Naive thymus-derived CD4-positive, alpha-beta T cell (primary cell): ENCODE measurements at regions not wholly inside any gene's neighbourhood (a gene's known extent, or its start where the extent isn't known, plus 50 kb on each side); places are given as distances from the start of the nearest gene placed in this dataset.

Source experiments
- ATAC-seq: fragments of 150-1000 bp; cut with Tn5 transposase; 2 replicates; pipeline ENCODE4 v1.10.0; 2021; ENCODE audit warnings: mild to moderate bottlenecking, moderate library complexity
- CTCF ChIA-PET: fragments of 350-600 bp; sonication (Branson Sonifier 250); formaldehyde crosslinking; loops from one replicate; lab custom pipeline; 2021; ENCODE audit warnings: antibody characterized with exemption; lab: Charles Lee
- POLR2A ChIA-PET: fragments of 350-600 bp; sonication (Branson Sonifier 250); formaldehyde crosslinking; loops from one replicate; lab custom pipeline; 2021; ENCODE audit warnings: antibody characterized with exemption, inconsistent platforms; lab: Charles Lee
- DNase-seq, 9 donors: peaks; one replicate each; pipeline versions ENCODE4 v3.0.0 to v3.0.0-alpha.2; 2020 to 2022; ENCODE audit warnings: mixed read lengths in 1 of 9
- H3K27ac ChIP-seq: one replicate; pipeline ENCODE4 v1.7.0; 2013; ENCODE audit warnings: mild to moderate bottlenecking, low read depth, low read length, moderate library complexity
- H3K27me3 ChIP-seq, 2 donors: one replicate each; pipeline ENCODE4 v1.7.0; 2013; ENCODE audit warnings: low read length in 2 of 2, mild to moderate bottlenecking in 2 of 2, moderate library complexity in 2 of 2; ENCODE audit not compliant: control insufficient read depth in 2 of 2, insufficient read depth in 2 of 2
- H3K36me3 ChIP-seq, 3 experiments: 1 replicate in 2 of 3; 2 replicates in 1 of 3; pipeline ENCODE4 v1.7.0; 2013; ENCODE audit warnings: low read length in 3 of 3, mild to moderate bottlenecking in 3 of 3, moderate library complexity in 1 of 3; ENCODE audit not compliant: insufficient read depth in 3 of 3, control insufficient read depth in 2 of 3
- H3K4me1 ChIP-seq, 2 donors: one replicate each; pipeline ENCODE4 v1.7.0; 2013; ENCODE audit warnings: low read length in 2 of 2, mild to moderate bottlenecking in 2 of 2, moderate library complexity in 1 of 2; ENCODE audit not compliant: control insufficient read depth in 2 of 2, insufficient read depth in 2 of 2
- H3K4me3 ChIP-seq: 2 replicates; pipeline ENCODE4 v1.7.0; 2013; ENCODE audit warnings: mild to moderate bottlenecking, low read length
- H3K9me3 ChIP-seq, 3 experiments: 1 replicate in 2 of 3; 2 replicates in 1 of 3; pipeline ENCODE4 v1.7.0; 2013; ENCODE audit warnings: low read length in 3 of 3; ENCODE audit not compliant: control insufficient read depth in 2 of 3
- H3K27ac Mint-ChIP-seq, 9 donors: one replicate each; pipeline ENCODE4 v1.8.0; 2020 to 2022; ENCODE audit warnings: mixed read lengths in 9 of 9, mild to moderate bottlenecking in 8 of 9, moderate library complexity in 5 of 9, inconsistent platforms in 2 of 9
- H3K27me3 Mint-ChIP-seq, 5 donors: one replicate each; pipeline ENCODE4 v1.8.0; 2021 to 2022; ENCODE audit warnings: mixed read lengths in 5 of 5, mild to moderate bottlenecking in 1 of 5
- H3K36me3 Mint-ChIP-seq, 5 donors: one replicate each; pipeline ENCODE4 v1.8.0; 2020 to 2022; ENCODE audit warnings: mixed read lengths in 5 of 5, mild to moderate bottlenecking in 3 of 5, inconsistent platforms in 1 of 5
- H3K4me1 Mint-ChIP-seq, 7 donors: one replicate each; pipeline ENCODE4 v1.8.0; 2020 to 2022; ENCODE audit warnings: mixed read lengths in 7 of 7, mild to moderate bottlenecking in 3 of 7, inconsistent platforms in 1 of 7
- H3K4me3 Mint-ChIP-seq, 10 donors: one replicate each; pipeline ENCODE4 v1.8.0; 2020 to 2022; ENCODE audit warnings: mild to moderate bottlenecking in 10 of 10, mixed read lengths in 10 of 10, moderate library complexity in 6 of 10, inconsistent platforms in 2 of 10
- H3K9me3 Mint-ChIP-seq, 11 donors: one replicate each; pipeline ENCODE4 v1.8.0; 2020 to 2022; ENCODE audit warnings: mixed read lengths in 11 of 11, mild to moderate bottlenecking in 4 of 11, inconsistent platforms in 1 of 11, moderate library complexity in 1 of 11
- intact Hi-C, 2 donors: fragments of 100-400 bp; cut with micrococcal nuclease; formaldehyde crosslinking; loops; one replicate each; pipeline ENCODE4 v1.15.1; 2023

DNA sequence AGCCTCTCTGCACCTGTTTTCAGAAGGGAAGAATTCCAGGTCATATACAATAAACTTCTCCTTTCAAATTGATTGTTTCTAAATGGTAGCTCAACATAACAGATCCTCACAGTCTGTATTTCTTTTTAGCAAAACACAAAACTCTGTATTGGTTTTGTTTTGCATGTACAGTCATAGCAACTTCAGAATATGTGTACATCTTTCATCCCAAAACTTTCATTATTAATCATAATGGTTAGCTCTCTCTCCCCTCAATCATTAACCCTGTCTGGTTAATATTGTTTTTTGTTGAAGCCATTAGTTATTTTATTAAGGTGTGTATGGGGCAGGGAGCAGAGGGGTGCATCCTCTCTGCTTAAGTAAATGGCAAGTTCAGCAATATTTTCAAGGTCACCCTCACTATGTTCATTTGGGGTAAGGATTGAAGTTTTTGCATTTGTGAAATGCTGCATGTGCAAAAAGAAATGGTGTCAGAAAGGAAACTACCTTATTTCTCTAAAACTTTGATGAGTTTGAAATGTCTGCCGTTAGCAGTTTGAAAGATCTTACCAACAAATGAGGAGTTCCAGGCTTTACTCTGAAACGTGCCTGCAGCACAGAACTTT lies 136.8 kb upstream of the BTBD3 start:
- DNase-seq (no peak), ATAC-seq (no peak)
- Histone ChIP-seq H3K27me3 (no peaks in the 10 kb centered on the region), H3K9me3 (no peaks in the 10 kb centered on the region), H3K4me3 (no peak overlapping the region), H3K4me1 (no peaks in the 10 kb centered on the region), H3K27ac (no peak overlapping the region), H3K36me3 (no peaks in the 10 kb centered on the region)
- no peak overlapping the region for H3K27ac Mint-ChIP-seq
- no peaks in the 10 kb centered on the region for H3K4me1 Mint-ChIP-seq
- CTCF ChIA-PET, result no interaction called here
- POLR2A ChIA-PET, result no interaction called here
- peaks cover 0 to 5% (median 0%) of the 10 kb centered on the region in 11 donors for H3K9me3 Mint-ChIP-seq
- intact Hi-C loops, result no loop called here
- no peaks in the 10 kb centered on the region for H3K36me3 Mint-ChIP-seq
- H3K27me3 Mint-ChIP-seq, result peaks cover 0 to 5% (median 0%) of the 10 kb centered on the region in 5 donors
- no peak overlapping the region for H3K4me3 Mint-ChIP-seq

- Histone ChIP-seq H3K9me3 (no peaks in the 10 kb centered on the region), H3K4me1 (no peaks in the 10 kb centered on the region), H3K27ac (no peak overlapping the region), H3K4me3 (no peak overlapping the region), H3K36me3 (no peaks in the 10 kb centered on the region), H3K27me3 (no peaks in the 10 kb centered on the region)
- no peak overlapping the region for H3K4me3 Mint-ChIP-seq
- H3K27ac Mint-ChIP-seq, result no peak overlapping the region
- ChIA-PET CTCF (no interaction called here), POLR2A (no interaction called here)
- peaks cover 0 to 5% (median 0%) of the 10 kb centered on the region in 11 donors for H3K9me3 Mint-ChIP-seq
- intact Hi-C loops, result no loop called here
- DNase-seq, result no peak
- ATAC-seq, result no peak
- no peaks in the 10 kb centered on the region for H3K4me1 Mint-ChIP-seq
- no peaks in the 10 kb centered on the region for H3K36me3 Mint-ChIP-seq
- H3K27me3 Mint-ChIP-seq, result peaks cover 0 to 9% (median 5%) of the 10 kb centered on the region in 5 donors
These were observed 134.4 kb upstream of the BTBD3 start for GRCh38 chr20:11783102-11783850.

DNA sequence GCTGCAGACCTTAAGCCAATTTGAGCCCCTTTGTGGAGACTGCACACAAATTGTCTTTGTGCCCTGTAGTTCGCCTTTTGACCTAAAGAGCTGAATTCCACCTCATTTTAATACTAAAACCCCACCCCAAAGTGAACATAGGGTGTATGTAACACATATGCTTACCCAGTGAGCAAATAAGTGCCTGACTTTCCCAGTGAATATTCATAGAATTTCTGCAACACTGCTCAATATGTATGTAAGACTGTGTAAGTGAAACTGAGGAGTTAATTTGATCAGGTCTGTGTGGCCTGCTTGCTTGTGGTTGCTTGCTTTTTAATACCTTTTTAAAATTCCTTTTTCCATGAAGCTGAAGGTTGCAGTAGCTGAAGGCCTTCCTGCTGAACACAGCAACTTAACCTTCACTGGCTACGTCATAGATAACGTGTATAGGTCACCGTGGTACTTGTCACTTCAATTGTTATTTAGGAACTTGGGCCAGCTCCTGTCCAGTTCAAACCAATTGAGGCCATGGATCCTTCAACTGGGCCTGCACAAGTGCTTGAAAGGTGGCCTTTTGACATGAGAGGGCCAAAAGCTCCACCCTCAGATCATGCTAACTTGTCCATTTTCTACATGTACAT lies 131.7 kb upstream of the BTBD3 start:
- H3K27me3 Mint-ChIP-seq, result peaks cover 0 to 14% (median 0%) of the 10 kb centered on the region in 5 donors
- intact Hi-C loops, result no loop called here

GRCh38 chr20:11790046-11790445 lies 127.6 kb upstream of the BTBD3 start:
- intact Hi-C loops, result loop anchor here in 1 of 2 donors (10.0 kb wide), 1 partner anchor 55 kb away; no protein-coding TSS in a partner anchor
- ChIA-PET POLR2A (no interaction called here), CTCF (no interaction called here)
- Mint-ChIP-seq H3K4me3 (no peak overlapping the region), H3K9me3 (peaks cover 0 to 10% (median 0%) of the 10 kb centered on the region in 11 donors), H3K4me1 (no peaks in the 10 kb centered on the region), H3K27ac (no peak overlapping the region), H3K27me3 (peaks cover 0 to 14% (median 0%) of the 10 kb centered on the region in 5 donors), H3K36me3 (no peaks in the 10 kb centered on the region)
- H3K27me3 ChIP-seq, result no peaks in the 10 kb centered on the region
- H3K4me3 ChIP-seq, result no peak overlapping the region
- H3K36me3 ChIP-seq, result no peaks in the 10 kb centered on the region
- no peak for DNase-seq
- H3K9me3 ChIP-seq, result no peaks in the 10 kb centered on the region
- H3K4me1 ChIP-seq, result no peaks in the 10 kb centered on the region
- no peak overlapping the region for H3K27ac ChIP-seq
- no peak for ATAC-seq

More for the DNA sequence above, 131.7 kb upstream of the BTBD3 start:
- ChIA-PET POLR2A (no interaction called here), CTCF (no interaction called here)
- no peak overlapping the region for H3K27ac Mint-ChIP-seq
- DNase-seq, result no peak
- H3K9me3 Mint-ChIP-seq, result peaks cover 0 to 3% (median 0%) of the 10 kb centered on the region in 11 donors
- no peaks in the 10 kb centered on the region for H3K4me1 Mint-ChIP-seq
- ATAC-seq, result no peak
- Histone ChIP-seq H3K4me3 (no peak overlapping the region), H3K36me3 (no peaks in the 10 kb centered on the region), H3K27ac (no peak overlapping the region), H3K4me1 (no peaks in the 10 kb centered on the region), H3K9me3 (no peaks in the 10 kb centered on the region), H3K27me3 (no peaks in the 10 kb centered on the region)
- H3K4me3 Mint-ChIP-seq, result no peak overlapping the region
- H3K36me3 Mint-ChIP-seq, result no peaks in the 10 kb centered on the region

DNA sequence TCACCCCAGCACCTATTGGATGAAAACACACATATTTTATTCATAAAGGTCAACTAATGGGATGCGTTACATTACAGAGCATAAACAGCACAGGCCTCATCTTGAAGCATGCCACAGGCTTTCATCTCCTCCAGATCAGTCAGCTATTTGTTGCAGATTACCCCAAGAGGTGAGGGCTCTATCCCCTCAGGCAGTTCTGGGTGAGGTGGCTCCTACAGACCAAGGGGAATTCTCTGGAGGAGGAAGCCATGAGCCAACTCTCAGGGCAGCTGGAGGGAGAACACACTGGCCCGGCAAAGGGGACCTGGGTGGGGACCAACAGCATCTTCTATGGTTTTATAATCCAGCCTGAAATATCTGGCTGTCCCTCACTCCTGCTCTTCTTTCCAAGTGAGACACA lies 126.4 kb upstream of the BTBD3 start:
- Histone ChIP-seq H3K4me1 (no peaks in the 10 kb centered on the region), H3K27me3 (no peaks in the 10 kb centered on the region), H3K36me3 (no peaks in the 10 kb centered on the region), H3K4me3 (no peak overlapping the region), H3K27ac (no peak overlapping the region), H3K9me3 (no peaks in the 10 kb centered on the region)
- ATAC-seq (no peak), DNase-seq (no peak)
- no peak overlapping the region for H3K4me3 Mint-ChIP-seq
- H3K27me3 Mint-ChIP-seq, result peaks cover 0 to 18% (median 0%) of the 10 kb centered on the region in 5 donors
- H3K4me1 Mint-ChIP-seq, result no peaks in the 10 kb centered on the region
- peaks cover 0 to 15% (median 0%) of the 10 kb centered on the region in 11 donors for H3K9me3 Mint-ChIP-seq
- intact Hi-C loops, result loop anchor here in 1 of 2 donors (10.0 kb wide), 1 partner anchor 57 kb away; no protein-coding TSS in a partner anchor
- H3K27ac Mint-ChIP-seq, result no peak overlapping the region
- ChIA-PET POLR2A (no interaction called here), CTCF (no interaction called here)
- H3K36me3 Mint-ChIP-seq, result peaks cover 0 to 3% (median 0%) of the 10 kb centered on the region in 5 donors

GRCh38 chr20:11791835-11792567 lies 125.7 kb upstream of the BTBD3 start:
- CTCF ChIA-PET, result no interaction called here
- H3K4me1 Mint-ChIP-seq, result no peaks in the 10 kb centered on the region
- no peak overlapping the region for H3K27ac Mint-ChIP-seq
- peaks cover 0 to 3% (median 0%) of the 10 kb centered on the region in 5 donors for H3K36me3 Mint-ChIP-seq
- no peaks in the 10 kb centered on the region for H3K27me3 ChIP-seq
- no peaks in the 10 kb centered on the region for H3K36me3 ChIP-seq
- ATAC-seq (no peak), DNase-seq (no peak)
- H3K4me1 ChIP-seq, result no peaks in the 10 kb centered on the region
- no peaks in the 10 kb centered on the region for H3K9me3 ChIP-seq
- no peak overlapping the region for H3K4me3 Mint-ChIP-seq
- intact Hi-C loops, result loop anchor here in 1 of 2 donors (10.0 kb wide), 1 partner anchor 57 kb away; no protein-coding TSS in a partner anchor
- H3K27me3 Mint-ChIP-seq, result peaks cover 0 to 18% (median 0%) of the 10 kb centered on the region in 5 donors
- POLR2A ChIA-PET, result no interaction called here
- no peak overlapping the region for H3K4me3 ChIP-seq
- no peak overlapping the region for H3K27ac ChIP-seq
- H3K9me3 Mint-ChIP-seq, result peaks cover 0 to 15% (median 0%) of the 10 kb centered on the region in 11 donors
